ENCODE measurements at regions not wholly inside any gene's neighbourhood (a gene's known extent, or its start where the extent isn't known, plus 50 kb on each side); places are given as distances from the start of the nearest gene placed in this dataset.

- DNase-seq, result no peak
Measured at GRCh38 chr10:62715383-62715782, 89.1 kb upstream of the ADO start.

- no peak for DNase-seq
Measured at GRCh38 chr10:62718585-62718984, 85.9 kb upstream of the ADO start.

- DNase-seq, result no peak
Measured at GRCh38 chr10:62719061-62719460, 85.5 kb upstream of the ADO start.

- DNase-seq, result no peak
Measured at GRCh38 chr10:62721687-62722086, 82.8 kb upstream of the ADO start.

- no peak for DNase-seq
Measured at GRCh38 chr10:62723375-62723774, 81.1 kb upstream of the ADO start.

- DNase-seq, result no peak
Measured at GRCh38 chr10:62724465-62724864, 80.1 kb upstream of the ADO start.

- DNase-seq, result no peak
Measured at GRCh38 chr10:62726142-62726541, 78.4 kb upstream of the ADO start.

GRCh38 chr10:62726638-62727037 is 77.9 kb upstream of the ADO start:
- DNase-seq, result no peak

- DNase-seq, result no peak
Measured at GRCh38 chr10:62727934-62728333, 76.6 kb upstream of the ADO start.

- DNase-seq, result no peak
Measured at GRCh38 chr10:62728479-62728878, 76.0 kb upstream of the ADO start.

GRCh38 chr10:62732841-62733653 is 71.5 kb upstream of the ADO start:
- DNase-seq, result no peak

GRCh38 chr10:62733654-62734293 is 70.7 kb upstream of the ADO start:
- DNase-seq, result no peak

- no peak for DNase-seq
Measured at GRCh38 chr10:62734781-62735463, 69.6 kb upstream of the ADO start.

- DNase-seq, result no peak
Measured at GRCh38 chr10:62735464-62736167, 68.9 kb upstream of the ADO start.

GRCh38 chr10:62736168-62736546 is 68.4 kb upstream of the ADO start:
- no peak for DNase-seq

- no peak for DNase-seq
Measured at GRCh38 chr10:62738916-62739315, 65.6 kb upstream of the ADO start.

- DNase-seq, result no peak
Measured at GRCh38 chr10:62740885-62741745, 63.4 kb upstream of the ADO start.

GRCh38 chr10:62741996-62742395 is 62.5 kb upstream of the ADO start:
- DNase-seq, result no peak

- no peak for DNase-seq
Measured at GRCh38 chr10:62742536-62743061, 61.9 kb upstream of the ADO start.

- DNase-seq, result no peak
Measured at GRCh38 chr10:62744136-62744535, 60.4 kb upstream of the ADO start.

- no peak for DNase-seq
Measured at GRCh38 chr10:62745581-62745980, 58.9 kb upstream of the ADO start.
